Stimulated activated CD4-positive, alpha-beta T cell treated with anti-CD3 and anti-CD28 coated beads, Interleukin-4, amount 100 ng/mL, for 4 hours (primary cell): ENCODE measurements at regions not wholly inside any gene's neighbourhood (a gene's known extent, or its start where the extent isn't known, plus 50 kb on each side); places are given as distances from the start of the nearest gene placed in this dataset.

ENCODE experiments used
- DNase-seq, 2 experiments: peaks; one replicate each; pipeline ENCODE4 v3.0.0-alpha.2; 2020

GRCh38 chr4:114184901-114185300 is 205.5 kb upstream of the ARSJ start:
- no peak for DNase-seq

DNA sequence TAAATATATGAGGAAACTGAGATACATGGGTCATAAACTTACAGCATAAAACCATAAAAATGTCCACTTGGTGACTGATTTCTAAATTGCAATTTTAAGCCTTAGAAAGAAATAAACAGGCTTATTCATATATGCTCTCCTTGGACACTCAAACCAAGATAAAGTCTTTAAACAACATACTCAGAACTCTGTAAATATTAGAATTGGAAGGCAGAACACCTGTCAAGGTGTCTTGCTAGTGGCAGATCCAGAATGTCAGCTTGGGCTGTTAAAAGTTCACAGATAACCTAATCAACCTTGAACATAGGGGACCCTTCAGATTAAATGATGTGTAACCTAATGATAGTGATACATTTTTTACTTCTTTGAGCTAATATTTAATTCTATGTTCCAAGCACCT is 208.1 kb upstream of the ARSJ start:
- no peak for DNase-seq

GRCh38 chr4:114191496-114191895 is 212.0 kb upstream of the ARSJ start:
- DNase-seq, result no peak

- no peak for DNase-seq
Observed at GRCh38 chr4:114192854-114193253, 213.4 kb upstream of the ARSJ start.

DNA sequence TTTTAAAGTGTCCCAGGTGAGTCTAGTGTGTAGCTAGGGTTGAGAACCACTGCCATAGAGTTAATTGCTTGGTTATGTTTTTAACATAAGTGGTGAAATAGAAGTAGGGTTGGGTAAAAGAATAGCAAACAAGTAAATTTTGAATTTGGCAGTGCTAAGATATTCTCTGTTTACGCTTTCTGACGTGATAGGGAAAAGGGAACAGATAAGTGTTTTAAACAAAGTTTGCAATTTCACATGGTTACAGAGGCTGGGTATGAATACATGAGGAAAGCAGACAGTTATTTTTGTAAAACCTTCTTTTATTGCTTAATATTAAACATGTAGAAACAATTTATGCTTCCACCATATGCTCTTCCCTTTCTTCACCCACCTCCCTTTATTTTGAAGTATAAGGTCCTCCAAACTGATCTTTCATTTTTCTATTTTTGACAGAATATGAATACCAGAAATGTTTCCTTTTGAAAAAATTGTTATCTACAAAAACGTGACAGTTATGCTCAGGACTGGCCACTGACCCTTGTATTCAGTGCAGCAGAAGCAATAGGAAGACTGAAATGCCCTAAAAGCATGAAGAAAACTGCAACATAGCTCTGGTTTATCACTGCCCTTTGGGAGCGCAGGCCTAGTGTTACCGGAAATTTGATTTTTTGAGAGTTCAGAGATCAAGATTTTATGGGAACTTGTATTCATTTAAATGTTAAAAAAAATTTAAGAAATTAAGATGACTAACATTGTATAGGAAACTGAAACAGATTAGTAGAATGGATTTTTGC is 214.4 kb upstream of the ARSJ start:
- no peak for DNase-seq

- DNase-seq, result no peak
Observed at GRCh38 chr4:114196606-114197005, 217.2 kb upstream of the ARSJ start.

DNA sequence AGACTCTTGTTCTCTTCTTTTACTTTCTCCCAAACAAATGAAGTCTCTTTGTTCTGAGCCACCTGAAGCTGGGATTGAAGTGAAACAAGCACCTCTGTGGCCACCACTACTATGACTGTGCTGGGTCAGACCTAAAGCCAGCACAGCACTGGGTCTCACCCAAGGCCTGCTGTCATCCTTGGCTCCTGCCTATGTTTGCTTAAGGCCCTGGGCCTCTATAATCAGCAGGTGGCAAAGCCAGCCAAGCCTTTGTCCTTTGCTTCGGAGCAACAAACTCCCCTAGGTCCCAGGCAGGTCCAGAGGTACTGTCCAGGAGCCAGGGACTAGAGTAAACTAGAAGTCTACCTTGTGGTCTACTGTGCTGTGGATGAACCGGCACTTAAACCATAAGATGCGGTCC is 220.6 kb upstream of the ARSJ start:
- no peak for DNase-seq

DNA sequence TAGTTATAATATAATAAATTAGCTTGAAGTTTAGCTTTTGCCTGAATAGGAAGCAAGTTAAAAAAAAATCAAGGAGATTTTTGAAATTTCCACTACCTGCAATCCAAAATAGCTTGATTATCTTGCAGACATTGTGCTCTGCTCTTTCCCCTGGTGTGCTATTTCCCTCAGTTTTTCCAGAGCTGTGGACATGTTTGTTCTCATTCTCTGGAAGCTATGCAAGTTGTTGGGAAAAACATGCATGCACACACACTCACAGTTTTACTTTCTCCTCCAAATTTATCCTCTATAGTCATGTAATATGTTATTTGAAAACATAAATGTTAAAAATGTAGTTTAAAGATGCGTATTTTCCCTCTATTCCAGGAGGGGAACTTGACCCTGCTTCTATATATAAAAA is 225.8 kb upstream of the ARSJ start:
- DNase-seq, result no peak

- DNase-seq, result no peak
Observed at GRCh38 chr4:114208574-114209151, 229.2 kb upstream of the ARSJ start.

- DNase-seq, result no peak
Observed at GRCh38 chr4:114209584-114209983, 230.1 kb upstream of the ARSJ start.

DNA sequence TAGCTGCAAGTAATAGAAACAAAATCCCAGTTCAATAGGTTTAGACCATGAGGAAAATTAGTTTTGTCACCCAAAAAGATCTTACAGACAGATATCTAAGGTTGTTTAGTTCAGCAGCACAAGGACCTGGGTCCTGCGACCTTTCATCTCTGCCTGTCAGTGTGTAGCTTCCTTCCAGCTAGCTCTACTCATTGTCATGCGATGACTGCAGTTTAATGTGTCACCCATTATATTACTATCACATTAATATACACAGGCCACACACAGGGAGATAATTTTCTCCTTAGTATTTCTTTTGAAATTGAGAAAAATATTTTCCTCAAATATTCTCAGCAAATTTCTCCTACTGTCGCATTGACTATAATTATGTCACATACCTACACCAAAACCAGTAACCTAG is 232.1 kb upstream of the ARSJ start:
- DNase-seq, result no peak

- DNase-seq, result no peak
Observed at GRCh38 chr4:114217150-114217817, 237.8 kb upstream of the ARSJ start.

GRCh38 chr4:114223580-114223979 is 244.1 kb upstream of the ARSJ start:
- no peak for DNase-seq

DNA sequence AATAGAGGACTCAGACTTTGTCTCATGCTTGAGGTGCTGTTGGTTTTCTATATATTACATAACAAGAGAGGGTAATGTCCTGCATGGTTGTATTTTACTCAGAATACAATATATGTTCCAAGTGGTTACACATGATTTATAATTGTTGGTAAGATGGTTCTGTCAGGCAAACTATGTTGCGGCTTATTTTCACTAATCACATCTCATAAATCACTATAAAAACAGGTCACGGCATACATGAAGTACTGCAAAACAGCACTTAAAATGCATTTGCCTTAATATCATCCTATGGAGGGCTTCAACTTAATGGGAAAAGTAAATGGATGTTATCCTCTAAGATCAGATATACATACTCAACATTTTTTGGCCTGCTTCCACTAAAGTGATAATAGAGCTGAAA is 246.0 kb upstream of the ARSJ start:
- no peak for DNase-seq

DNA sequence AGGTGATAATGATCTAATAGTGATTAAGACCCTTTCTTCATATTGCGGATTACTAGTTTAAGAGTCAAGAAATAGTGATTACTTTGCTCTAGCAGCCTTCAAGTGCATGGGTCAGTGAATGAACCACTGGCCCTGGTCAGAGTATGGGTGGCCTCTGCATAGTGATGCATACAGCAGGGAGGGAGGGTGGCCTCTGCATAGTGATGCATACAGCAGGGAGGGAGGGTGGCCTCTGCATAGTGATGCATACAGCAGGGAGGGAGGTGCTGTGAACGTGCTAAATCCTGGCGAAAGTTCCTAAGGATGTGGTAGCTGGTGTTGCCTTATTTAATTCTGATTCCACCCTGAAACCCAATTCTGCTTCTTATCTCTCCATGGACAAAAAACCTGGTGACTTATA is 246.7 kb upstream of the ARSJ start:
- no peak for DNase-seq

- DNase-seq, result no peak
Observed at GRCh38 chr4:114226968-114227760, 247.7 kb upstream of the ARSJ start.

- DNase-seq, result no peak
Observed at GRCh38 chr4:114229706-114230105, 250.3 kb upstream of the ARSJ start.

DNA sequence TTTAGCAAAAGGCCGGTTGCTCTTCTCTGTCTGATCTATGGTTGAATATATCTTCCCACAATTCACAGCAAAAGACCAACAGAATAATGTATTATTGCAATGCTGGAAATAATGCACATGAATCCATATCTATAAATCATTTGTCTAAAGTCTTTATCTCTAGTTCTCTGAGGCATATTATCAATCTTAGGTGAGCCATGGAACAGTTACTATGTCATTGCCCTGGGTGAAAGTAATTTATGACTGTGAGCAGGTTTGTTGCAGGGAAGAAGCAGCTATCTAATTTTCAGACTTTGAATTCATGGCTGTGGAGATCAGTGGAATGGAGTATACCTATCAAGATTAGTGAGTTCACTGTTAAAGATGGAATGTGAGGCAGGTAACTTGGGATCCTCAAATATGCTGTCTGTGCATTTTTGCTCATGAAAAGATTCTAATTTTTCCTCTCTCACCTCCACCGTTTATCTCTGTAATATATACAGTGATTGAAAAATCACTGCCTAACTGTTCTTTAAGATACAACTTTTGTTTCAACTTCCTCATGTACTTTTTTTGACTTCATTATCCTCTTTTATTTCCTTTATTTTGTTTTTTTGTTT is 256.8 kb upstream of the ARSJ start:
- DNase-seq, result no peak

GRCh38 chr4:114237997-114238396 is 258.6 kb upstream of the ARSJ start:
- no peak for DNase-seq

DNA sequence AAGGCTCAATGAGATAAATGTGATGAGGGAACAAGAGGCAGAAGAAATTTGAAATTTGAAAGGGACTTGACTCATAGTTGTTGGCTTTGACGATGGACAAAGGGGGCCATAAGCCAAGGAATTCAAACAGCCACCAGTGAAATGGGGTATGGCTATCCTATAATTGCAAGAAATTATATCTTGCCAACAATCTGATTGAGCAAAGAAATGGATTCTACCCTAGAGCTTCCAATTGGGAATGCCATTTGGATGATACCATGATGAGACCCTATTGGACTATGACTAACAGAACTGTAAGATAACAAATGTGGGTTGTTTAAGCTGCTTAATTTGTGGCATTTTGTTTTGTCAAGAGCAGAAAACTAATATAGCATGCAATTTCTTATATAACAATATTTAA is 270.1 kb upstream of the ARSJ start:
- DNase-seq, result no peak

GRCh38 chr4:114249976-114250375 is 270.5 kb upstream of the ARSJ start:
- no peak for DNase-seq

GRCh38 chr4:114250439-114250891 is 271.0 kb upstream of the ARSJ start:
- DNase-seq, result no peak

GRCh38 chr4:114251020-114251419 is 271.6 kb upstream of the ARSJ start:
- no peak for DNase-seq
